Sigmoid colon (tissue), 6 donors: ENCODE measurements at regions not wholly inside any gene's neighbourhood (a gene's known extent, or its start where the extent isn't known, plus 50 kb on each side); places are given as distances from the start of the nearest gene placed in this dataset.

Experiments
- DNase-seq: peaks from one replicate; pipeline ENCODE4 v3.0.0-alpha.2; 2019
- H3K27ac ChIP-seq, 4 donors: fragments of 200-600 bp; sonication (generic); one replicate each; pipeline ENCODE4 v1.5.1; 2016 to 2019; ENCODE audit warnings: mild to moderate bottlenecking in 1 of 4
- H3K27me3 ChIP-seq, 3 donors: fragments of 200-600 bp; sonication (generic); one replicate each; pipeline ENCODE4 v1.5.1; 2019; ENCODE audit warnings: mild to moderate bottlenecking in 1 of 3
- H3K36me3 ChIP-seq, 4 donors: fragments of 200-600 bp; sonication (generic); one replicate each; pipeline ENCODE4 v1.5.1; 2016 to 2019
- H3K4me1 ChIP-seq, 4 donors: fragments of 200-600 bp; sonication (generic); one replicate each; pipeline ENCODE4 v1.5.1; 2017 to 2019
- H3K4me3 ChIP-seq, 4 donors: fragments of 200-600 bp; sonication (generic); one replicate each; pipeline ENCODE4 v1.5.1; 2017 to 2019; ENCODE audit warnings: mild to moderate bottlenecking in 2 of 4, moderate library complexity in 1 of 4
- H3K9me3 ChIP-seq, 4 donors: fragments of 200-600 bp in 3 of 4; sonication (generic) in 3 of 4; one replicate each; pipeline versions ENCODE4 v1.5.1 to v1.6.1; 2013 to 2019
- EP300 ChIP-seq, 4 donors: sonication (generic); formaldehyde crosslinking; IDR thresholded peaks; one replicate each; pipeline ENCODE4 v1.6.1; 2017; ENCODE audit warnings: antibody characterized with exemption in 4 of 4
- POLR2A ChIP-seq, 2 donors: fragments of 450-650 bp; IDR thresholded peaks; one replicate each; pipeline ENCODE4 v1.6.1; 2016; ENCODE audit warnings: antibody characterized with exemption in 2 of 2, mild to moderate bottlenecking in 2 of 2, moderate library complexity in 2 of 2
- POLR2AphosphoS5 ChIP-seq, 4 donors: sonication (generic); formaldehyde crosslinking; IDR thresholded peaks; one replicate each; pipeline ENCODE4 v1.6.1; 2017; ENCODE audit warnings: antibody characterized with exemption in 4 of 4
- WGBS, 2 donors: extraction: QIAGEN DNeasy Blood & Tissue Kit; methylation state at CpG; one replicate each; pipeline ENCODE4 v1.1.7; 2013; 5-methylcytosine and 5-hydroxymethylcytosine counted together
- intact Hi-C: fragments of 100-400 bp; cut with DNase I; formaldehyde crosslinking; loops from one replicate; pipeline ENCODE4 v1.15.1; 2023
- TF ChIP-seq, protein P1 (sequence below), 4 experiments: fragments of 450-650 bp in 3 of 4; fragments of 200-600 bp in 1 of 4; IDR thresholded peaks; one replicate each; pipeline ENCODE4 v1.5.1; 2016 to 2019; ENCODE audit warnings: antibody characterized with exemption in 4 of 4, mild to moderate bottlenecking in 3 of 4, moderate library complexity in 2 of 4
- donor health status: healthy with polysubstance abuse.
- donor health status: healthy.

DNA sequence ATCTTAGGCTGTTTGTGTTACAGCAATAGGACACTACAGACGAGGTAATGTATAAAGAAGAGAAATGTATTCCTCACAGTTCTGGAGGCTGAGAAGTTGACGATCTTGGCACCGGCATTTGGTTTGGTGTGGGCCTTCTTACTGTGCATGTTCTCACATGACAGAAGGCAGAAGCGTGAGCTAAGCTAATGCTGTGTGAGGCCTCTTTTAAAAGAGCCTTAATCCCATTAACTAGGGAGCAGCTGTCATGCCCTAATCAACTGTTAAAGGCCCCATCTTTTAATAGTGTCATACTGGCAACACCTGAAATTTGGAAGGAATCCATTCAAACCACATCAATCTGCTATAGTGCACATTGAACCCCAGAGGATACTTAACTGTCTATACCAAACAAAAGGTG lies 992.9 kb downstream of the GALC start:
- H3K4me1 ChIP-seq, result no peaks in the 10 kb centered on the region
- intact Hi-C loops, result no loop called here
- H3K27me3 ChIP-seq, result no peaks in the 10 kb centered on the region
- H3K4me3 ChIP-seq, result no peak overlapping the region
- no peak overlapping the region for H3K27ac ChIP-seq
- 75 to 83% methylated on average over 4 of the region's 4 CpGs for WGBS, 2 donors
- H3K9me3 ChIP-seq, result no peaks in the 10 kb centered on the region
- TF ChIP-seq POLR2AphosphoS5 (IDR thresholded peaks at IDR 0.05), result no peak
- TF ChIP-seq, protein P1, sequence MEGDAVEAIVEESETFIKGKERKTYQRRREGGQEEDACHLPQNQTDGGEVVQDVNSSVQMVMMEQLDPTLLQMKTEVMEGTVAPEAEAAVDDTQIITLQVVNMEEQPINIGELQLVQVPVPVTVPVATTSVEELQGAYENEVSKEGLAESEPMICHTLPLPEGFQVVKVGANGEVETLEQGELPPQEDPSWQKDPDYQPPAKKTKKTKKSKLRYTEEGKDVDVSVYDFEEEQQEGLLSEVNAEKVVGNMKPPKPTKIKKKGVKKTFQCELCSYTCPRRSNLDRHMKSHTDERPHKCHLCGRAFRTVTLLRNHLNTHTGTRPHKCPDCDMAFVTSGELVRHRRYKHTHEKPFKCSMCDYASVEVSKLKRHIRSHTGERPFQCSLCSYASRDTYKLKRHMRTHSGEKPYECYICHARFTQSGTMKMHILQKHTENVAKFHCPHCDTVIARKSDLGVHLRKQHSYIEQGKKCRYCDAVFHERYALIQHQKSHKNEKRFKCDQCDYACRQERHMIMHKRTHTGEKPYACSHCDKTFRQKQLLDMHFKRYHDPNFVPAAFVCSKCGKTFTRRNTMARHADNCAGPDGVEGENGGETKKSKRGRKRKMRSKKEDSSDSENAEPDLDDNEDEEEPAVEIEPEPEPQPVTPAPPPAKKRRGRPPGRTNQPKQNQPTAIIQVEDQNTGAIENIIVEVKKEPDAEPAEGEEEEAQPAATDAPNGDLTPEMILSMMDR (IDR thresholded peaks at IDR 0.05), result no peak
- no peak for TF ChIP-seq EP300 (IDR thresholded peaks at IDR 0.05)
- DNase-seq, result no peak
- no peaks in the 10 kb centered on the region for H3K36me3 ChIP-seq

DNA sequence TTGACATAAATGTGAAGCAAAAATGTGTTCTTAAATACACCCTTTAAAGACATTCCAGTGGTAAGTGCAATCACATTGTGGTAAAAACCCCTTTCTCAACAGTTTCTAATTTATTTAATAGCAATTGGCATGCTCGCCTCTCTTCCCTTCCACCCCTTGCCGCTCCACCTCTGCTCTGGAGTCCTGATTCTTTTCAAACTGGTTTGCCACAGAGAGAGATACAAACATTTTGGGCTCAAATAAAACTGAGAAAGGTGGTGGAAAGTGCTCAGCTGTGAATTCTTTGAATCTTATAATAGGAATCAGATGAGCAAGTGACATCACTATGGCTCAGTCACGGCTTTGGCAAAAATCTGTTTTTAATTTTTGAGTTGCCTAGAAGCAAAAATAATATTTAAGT lies 993.9 kb downstream of the GALC start:
- 85 to 87% methylated on average over 3 of the region's 3 CpGs for WGBS, 2 donors
- Histone ChIP-seq H3K36me3 (no peaks in the 10 kb centered on the region), H3K9me3 (no peaks in the 10 kb centered on the region), H3K27me3 (no peaks in the 10 kb centered on the region), H3K27ac (no peak overlapping the region), H3K4me3 (no peak overlapping the region), H3K4me1 (no peaks in the 10 kb centered on the region)
- DNase-seq, result no peak
- TF ChIP-seq EP300 (IDR thresholded peaks at IDR 0.05) (no peak), POLR2A (IDR thresholded peaks at IDR 0.05) (no peak), POLR2AphosphoS5 (IDR thresholded peaks at IDR 0.05) (no peak)
- TF ChIP-seq, protein P1 (IDR thresholded peaks at IDR 0.05), result no peak
- intact Hi-C loops, result no loop called here

DNA sequence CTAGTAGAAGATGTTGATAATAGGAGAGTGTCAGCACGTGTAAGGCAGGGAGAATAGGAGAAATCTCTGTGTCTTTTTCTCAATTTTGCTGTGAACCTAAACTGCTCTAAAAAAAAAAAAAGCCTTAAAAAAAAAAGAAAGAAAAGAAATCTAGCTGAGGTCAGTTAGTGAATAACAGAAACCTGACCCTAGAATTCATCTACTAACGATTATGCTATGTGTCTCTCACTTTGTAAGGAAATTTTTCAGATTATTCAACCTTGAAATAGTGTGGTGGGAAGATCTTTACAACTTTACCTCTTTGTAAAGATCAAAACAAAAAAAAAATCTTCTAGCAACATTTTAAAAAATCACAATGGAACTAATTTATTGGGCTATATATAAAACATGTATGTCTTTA lies 995.7 kb downstream of the GALC start:
- DNase-seq, result no peak
- Histone ChIP-seq H3K4me3 (no peak overlapping the region), H3K27ac (no peak overlapping the region), H3K4me1 (no peaks in the 10 kb centered on the region), H3K9me3 (no peaks in the 10 kb centered on the region), H3K27me3 (no peaks in the 10 kb centered on the region), H3K36me3 (no peaks in the 10 kb centered on the region)
- 48 to 75% methylated on average over 2 of the region's 2 CpGs for WGBS, 2 donors
- TF ChIP-seq POLR2AphosphoS5 (IDR thresholded peaks at IDR 0.05) (no peak), POLR2A (IDR thresholded peaks at IDR 0.05) (no peak), EP300 (IDR thresholded peaks at IDR 0.05) (no peak)
- TF ChIP-seq, protein P1 (IDR thresholded peaks at IDR 0.05), result no peak
- intact Hi-C loops, result no loop called here

DNA sequence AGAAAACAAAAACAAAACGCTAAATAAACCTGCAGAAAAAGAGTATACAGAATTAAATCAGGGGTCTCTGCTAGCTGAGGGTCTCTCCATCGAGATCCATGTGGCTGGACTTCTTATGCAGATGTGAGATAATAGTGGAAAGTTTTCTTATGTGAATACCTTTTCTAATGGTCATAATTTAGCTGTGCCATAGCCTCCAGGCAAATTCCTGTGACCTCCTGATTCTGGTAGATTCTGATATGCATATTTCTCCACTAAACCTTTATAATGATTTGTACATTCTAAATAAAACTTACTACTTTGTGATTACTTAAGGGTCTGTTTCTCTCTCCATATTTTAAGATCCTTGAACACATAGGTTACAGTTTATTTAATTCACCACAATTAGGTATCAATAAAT lies 1002.6 kb downstream of the GALC start:
- no peaks in the 10 kb centered on the region for H3K36me3 ChIP-seq
- no peaks in the 10 kb centered on the region for H3K9me3 ChIP-seq
- no peak overlapping the region for H3K4me3 ChIP-seq
- no peak for DNase-seq
- 57 to 73% methylated on average over 2 of the region's 2 CpGs for WGBS, 2 donors
- no peak for TF ChIP-seq POLR2AphosphoS5 (IDR thresholded peaks at IDR 0.05)
- TF ChIP-seq POLR2A (IDR thresholded peaks at IDR 0.05), result no peak
- TF ChIP-seq EP300 (IDR thresholded peaks at IDR 0.05), result no peak
- TF ChIP-seq, protein P1 (IDR thresholded peaks at IDR 0.05), result no peak
- H3K27ac ChIP-seq, result no peak overlapping the region
- intact Hi-C loops, result no loop called here
- no peaks in the 10 kb centered on the region for H3K27me3 ChIP-seq
- no peaks in the 10 kb centered on the region for H3K4me1 ChIP-seq

DNA sequence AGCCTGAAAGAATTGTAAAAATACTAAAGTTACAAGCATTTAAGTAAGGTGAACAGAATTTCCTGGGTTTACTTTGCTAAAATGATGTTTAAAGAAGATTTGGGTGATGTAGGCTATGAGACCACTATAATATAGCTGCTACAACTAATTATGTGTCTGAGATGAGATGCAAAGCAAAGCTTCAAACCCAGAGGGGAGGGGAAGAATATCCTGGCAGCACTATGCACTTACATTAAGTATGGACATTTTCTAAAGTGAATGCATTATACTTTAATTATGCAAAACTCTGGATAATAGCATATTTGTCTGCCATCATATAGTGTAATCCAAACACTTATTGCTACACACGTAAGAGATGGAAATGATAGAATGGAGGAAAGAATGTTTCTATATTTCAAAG lies 1003.7 kb downstream of the GALC start:
- Histone ChIP-seq H3K27ac (no peak overlapping the region), H3K4me3 (no peak overlapping the region), H3K27me3 (no peaks in the 10 kb centered on the region), H3K4me1 (no peaks in the 10 kb centered on the region), H3K9me3 (no peaks in the 10 kb centered on the region), H3K36me3 (no peaks in the 10 kb centered on the region)
- intact Hi-C loops, result no loop called here
- 87 to 92% methylated on average over 1 of the region's 1 CpG for WGBS, 2 donors
- TF ChIP-seq EP300 (IDR thresholded peaks at IDR 0.05) (no peak), POLR2AphosphoS5 (IDR thresholded peaks at IDR 0.05) (no peak), POLR2A (IDR thresholded peaks at IDR 0.05) (no peak)
- TF ChIP-seq, protein P1 (IDR thresholded peaks at IDR 0.05), result no peak
- no peak for DNase-seq
